RPMI8226 (cell line): ENCODE measurements at regions not wholly inside any gene's neighbourhood (a gene's known extent, or its start where the extent isn't known, plus 50 kb on each side); places are given as distances from the start of the nearest gene placed in this dataset.

Experiments
- DNase-seq: peaks from one replicate; pipeline ENCODE4 v3.0.0-alpha.2; 2015

DNA sequence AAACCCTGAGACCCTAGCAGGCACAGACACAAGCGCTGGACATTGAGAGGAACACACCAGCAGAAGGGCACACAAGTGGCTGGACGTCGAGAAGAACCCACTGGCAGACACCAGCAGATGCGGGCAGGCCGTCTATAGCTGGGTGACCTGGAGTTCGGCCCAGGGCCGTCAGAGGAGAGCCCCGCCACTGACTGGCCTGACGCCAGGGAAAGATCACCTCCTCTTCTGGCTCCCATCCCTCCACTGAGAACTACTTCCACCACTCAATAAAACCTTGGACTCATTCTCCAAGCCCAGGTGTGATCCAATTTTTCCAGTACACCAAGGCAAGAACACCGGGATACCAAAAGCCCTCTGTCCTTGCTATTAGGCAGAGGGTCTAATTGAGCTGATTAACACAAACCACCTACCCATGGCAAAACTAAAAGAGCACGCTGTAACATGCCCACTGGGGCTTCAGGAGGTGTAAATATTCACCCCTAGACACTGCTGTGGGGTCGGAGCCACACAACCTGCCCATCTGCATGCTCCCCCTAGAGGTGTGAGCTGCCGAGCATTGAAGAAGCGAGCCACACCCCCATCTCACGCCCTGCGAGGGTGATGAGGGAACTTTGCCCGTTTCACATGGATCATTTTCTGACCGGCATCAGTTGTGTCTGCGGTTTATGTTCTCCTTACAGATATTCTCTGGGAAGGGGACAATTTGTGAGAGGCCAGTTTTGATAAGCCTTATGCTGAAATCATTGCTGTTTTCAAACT lies 104.8 kb downstream of the HLX start:
- peak; percentile 15 for DNase-seq

DNA sequence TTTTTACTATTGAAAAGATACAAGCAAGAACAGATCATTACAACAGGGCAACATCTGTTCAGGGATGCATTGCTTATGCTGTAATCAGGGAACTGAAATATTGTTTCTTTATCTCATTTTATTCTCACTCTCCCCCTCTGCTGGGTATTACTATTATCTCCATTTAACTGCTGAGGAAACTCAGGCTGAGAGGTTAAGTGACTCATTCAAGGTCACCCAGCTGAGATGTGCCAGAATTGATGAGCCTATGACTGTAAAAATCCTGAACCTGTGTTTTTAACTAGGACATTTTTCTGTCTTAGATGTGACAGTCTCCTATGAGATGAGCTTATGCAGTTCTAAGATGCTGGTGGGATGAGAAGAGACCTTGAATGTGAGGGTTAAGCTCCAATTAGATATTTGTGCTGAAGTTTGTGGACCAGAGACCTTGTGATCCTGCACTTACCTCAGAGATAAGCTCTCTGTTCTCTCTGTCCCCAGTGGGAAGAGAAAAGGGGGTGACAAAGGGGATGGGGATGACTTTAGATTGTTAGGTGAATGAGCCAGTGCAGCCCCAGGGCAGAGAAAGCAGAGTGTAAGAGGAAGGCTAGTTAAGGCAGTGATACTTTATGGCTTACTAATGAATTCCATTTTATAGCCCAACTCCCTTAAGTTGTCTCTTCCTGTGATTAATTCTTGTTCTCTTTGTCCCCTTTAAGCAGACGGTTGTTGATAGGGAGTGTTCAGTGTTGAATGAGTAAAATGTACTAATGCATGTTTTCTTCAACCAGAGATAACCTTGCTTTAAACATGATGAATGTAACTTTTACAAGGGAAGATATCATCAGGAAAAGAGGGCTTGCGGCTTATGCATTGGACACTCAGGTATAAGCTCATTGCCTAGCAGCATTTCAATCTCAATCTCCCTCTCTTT lies 111.4 kb downstream of the HLX start:
- no peak for DNase-seq

DNA sequence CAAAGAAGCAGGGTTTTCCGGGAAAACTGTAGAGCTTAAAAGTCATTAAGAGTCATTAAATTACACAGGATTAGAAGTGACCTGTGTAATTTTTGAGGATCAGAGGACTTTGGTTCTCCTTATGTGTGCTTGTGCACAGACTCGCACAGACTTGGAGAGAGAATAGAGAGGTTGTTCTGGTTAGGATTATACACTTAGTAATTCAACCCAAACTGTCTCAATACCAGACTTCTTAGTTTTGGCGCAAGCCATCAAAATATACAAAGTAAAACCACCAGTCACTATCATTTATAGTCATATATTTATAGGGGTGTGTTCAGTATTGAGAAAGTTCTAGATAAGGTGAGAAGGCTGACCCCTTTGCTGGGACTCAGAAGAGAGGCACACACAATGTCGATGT lies 112.3 kb downstream of the HLX start:
- no peak for DNase-seq

DNA sequence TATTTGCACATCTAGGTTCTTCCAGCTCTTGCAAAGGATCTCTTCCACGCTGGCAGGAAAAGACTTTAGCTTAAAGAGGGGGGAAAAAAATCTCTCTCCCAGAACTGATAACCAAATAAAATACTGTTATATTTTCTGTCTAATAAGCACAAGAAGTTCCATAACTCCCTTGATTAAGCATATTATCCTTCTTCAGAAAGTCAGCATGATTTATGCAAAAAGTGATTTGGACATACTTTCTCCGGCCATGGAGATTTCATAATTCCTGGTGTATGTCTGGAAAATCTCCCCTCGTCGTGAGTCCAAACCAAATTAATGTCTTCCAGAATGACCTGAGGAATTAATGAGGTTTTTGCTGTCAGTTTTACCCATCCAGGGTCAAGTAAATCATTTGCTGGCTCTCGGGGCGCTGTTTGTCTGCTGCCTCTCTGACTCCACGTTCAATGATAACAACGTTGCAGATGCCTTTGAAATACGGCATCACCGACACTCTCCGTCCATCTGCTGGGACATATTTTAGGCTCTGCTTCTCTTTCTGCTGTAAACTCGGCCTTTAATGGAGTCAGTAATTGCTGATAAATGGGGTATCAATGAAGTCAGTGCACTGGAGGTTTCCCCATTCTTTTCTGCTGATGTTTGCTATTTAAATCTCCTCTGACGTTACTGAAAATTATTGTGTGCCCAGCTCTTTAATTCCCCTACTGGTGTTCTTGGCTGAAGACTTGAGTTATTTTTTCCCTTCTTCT lies 112.9 kb downstream of the HLX start:
- no peak for DNase-seq

DNA sequence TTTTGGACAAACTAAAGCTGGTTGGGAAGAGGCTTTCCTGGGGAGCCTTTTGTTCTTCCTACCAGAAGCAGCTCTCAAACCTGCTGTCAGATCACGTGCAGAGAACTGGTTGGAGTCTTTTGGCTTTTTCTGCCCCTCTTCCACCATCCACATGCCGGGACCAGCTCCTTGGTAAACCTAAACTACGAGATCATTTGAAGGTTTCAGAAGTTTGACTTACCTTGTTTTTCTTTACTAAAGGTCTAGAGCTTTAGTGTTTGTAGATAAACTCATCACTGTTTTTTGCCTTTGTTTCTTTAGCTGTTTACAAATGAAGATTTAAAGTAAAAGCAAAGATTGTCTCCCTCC lies 113.4 kb downstream of the HLX start:
- DNase-seq, result no peak

DNA sequence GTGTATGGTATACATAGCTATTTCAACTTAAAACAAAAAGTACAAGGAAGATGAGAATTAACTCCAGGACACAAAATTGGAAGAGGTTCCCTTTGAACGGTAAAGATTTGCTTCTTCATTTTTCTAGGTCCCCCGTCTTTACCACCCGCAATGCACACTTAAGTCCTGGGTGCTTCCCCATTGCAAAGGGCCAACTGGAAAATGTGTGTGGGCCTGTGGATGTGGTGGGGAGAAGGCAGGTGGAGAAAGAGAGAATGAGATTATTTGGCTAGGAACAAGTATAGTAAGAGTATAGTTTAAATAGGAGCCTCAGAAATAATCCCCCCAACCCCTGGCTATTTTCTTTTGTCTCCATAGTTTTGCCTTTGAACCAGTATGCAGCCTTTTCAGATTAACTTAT lies 115.4 kb downstream of the HLX start:
- DNase-seq, result no peak

DNA sequence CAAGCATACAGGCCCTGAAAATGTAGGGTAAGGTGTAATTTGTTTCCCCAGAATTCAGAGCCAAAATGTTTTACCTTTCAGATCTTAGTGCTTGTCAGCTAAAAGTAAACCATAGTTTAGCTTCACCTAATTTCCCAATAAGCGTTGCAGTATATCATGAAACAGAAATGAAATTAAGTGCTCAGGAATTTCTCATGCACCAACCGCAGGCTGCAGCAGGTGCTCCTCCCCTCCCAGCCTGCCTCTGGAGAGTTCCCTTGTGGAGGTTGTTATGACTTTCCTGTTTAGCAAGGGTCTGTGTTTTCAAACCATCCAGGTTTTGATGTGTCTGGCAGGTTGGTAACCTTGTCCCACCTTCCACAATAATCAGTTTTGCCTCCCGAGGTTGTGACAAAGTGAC lies 118.5 kb downstream of the HLX start:
- DNase-seq, result no peak

DNA sequence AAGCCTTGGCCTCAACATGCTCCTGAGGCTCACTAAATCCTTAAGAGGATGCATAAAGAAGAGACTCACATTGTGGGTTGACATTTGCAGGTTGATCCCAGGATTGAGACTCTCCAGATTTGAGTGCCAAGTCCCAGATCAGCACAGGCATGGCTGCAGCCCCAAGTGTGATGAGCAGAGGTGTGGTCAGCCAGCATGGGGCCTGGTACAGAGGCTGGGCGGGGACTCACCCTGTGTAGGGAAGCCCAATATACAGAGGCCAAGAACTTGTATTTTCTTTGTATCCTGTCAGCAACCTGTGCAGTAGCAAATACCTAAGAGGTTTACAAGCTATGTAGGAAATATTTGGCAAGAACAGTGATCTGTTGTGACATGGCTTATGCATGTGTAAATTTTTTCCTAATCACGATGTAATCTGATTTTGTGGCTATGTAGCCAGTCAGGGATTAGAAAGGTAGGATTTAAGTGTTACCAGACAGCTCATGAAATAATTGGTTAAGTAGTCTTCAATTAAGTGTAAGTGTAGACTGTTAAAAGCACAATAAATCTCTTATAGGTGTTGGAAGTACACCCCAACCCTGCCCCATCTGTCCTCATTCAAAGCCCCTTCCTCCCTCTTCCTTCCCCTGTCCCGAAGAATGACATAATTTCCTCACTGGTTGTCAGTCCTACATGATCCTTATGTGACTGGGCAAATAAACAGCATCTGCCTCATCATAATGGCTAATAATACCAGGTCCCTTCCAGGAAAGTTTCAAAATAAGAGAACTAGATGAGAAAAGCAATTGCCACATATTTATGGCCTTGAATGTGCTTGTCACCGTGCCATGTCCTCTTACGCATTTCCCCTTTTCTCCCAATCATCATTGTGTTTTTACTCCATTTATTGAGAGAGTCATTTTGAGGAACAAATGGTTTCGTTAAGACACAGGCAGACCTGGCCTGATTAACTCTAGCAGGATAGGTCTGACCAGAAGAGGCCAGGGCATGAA lies 120.9 kb downstream of the HLX start:
- DNase-seq, result no peak

DNA sequence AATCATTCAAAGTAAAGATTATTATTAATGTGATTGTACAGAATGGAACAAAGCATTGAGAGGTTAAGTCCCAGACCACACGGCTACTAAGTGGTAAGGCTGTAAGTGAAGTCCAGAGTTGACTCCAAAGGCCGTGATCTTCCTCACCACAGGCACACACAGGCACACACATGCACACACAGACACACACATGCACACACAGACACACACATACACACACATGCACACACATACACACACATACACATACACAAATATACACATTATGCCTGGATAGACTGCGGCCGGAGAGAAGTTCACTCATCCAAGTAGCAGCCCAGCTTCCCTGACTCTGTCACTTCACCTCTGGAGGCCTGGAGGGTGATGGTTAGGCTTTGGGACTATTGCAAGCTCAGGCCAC lies 121.9 kb downstream of the HLX start:
- DNase-seq, result no peak

DNA sequence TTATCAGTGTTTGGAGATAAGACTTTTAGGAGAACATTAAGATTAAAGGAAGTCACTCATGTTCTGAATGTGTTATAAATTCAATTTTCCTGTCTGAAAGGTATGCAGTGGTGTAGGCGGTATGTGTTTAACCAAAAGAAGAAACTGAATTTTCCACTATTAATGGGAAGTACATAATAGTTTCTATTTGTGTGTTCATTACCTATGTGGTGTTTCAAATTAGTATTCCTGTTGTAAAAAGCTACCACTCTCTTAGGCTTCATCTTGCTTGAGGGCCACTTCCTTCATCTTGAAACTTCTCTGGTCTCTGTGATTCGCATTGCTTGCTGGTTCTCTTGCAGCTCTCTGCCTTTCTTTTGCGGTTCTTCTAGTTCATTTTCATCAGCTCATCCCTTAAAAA lies 123.4 kb downstream of the HLX start:
- no peak for DNase-seq

DNA sequence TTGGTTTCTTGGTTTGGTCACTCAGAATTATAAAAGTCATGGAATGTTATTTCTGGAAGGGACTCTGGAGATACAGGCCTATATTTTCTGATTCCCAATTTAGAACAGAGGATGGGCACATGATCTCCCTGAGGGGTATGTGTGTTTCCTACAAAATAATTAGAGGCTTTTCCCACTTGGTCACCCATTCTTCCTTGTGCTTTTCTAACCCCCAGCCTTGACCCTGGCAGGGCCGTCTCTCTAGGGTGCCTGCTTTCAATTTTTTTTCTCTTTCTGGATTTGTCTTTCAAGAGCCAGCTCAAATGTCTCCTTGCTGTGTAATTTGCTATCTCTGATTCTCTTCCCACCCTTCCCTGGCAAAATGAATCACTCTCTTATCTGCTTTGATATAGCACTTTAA lies 131.9 kb downstream of the HLX start:
- DNase-seq, result no peak

DNA sequence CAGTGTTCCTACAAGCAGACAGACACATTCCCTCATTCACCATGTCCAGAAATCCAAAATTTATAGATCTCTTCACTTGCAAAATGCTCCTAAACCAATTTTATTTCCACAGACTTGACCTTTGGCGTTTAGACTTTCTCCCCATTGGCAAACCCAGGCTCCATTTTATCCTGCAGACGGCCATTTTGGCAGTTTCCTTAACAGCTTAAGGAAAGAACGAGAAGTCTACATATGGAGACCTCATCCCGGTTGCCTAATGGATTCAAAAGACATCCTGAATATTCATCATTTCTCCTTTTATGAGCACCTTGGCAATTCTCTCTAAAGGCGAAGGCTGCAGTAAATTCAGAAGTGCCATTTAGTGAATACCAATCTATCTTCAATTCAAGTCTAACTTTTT lies 132.9 kb downstream of the HLX start:
- DNase-seq, result no peak

DNA sequence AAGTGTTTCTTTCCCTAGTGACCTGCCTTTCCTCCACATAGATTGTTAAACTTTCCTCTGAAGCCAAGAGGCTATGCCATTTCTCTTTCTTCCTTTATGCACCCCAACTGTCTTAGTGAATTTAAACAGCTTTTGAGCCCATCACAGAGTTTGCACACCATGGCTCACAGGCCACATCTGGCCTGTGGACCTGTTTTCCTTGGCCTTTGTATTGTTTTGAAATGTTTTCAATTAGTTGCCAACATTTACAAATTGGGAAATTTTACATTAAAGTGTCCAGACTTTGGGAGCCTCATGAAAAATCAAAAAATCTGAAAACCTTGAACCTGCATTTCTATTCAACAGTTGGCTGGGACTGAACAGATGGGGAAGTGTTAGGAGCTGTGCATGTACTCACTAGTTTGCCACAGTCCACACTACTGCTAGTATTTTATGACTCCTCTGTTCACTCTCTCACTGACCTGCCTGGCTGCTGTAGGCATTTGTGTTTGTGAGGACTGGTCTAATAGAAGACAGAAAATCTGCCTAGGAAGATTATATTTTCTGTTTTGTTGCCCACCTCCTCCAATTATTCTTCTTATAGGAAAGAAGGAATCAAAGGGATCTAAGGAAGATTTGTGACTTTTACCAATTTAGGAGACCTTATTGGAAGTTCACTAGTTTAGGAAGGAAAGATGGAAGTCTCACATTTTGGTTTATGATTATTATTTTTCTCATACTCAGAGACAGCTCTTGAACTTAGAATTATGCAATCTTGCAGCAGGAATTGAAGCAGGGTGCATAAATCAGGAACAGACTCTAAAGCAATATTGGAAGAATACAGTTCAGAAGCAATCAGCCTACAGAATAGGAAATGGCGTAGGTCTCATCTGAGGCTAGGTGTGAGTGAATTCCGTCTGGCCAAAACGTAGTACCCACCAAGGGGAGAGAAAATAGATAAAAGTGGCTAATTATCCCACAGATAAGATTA lies 134.7 kb downstream of the HLX start:
- no peak for DNase-seq

DNA sequence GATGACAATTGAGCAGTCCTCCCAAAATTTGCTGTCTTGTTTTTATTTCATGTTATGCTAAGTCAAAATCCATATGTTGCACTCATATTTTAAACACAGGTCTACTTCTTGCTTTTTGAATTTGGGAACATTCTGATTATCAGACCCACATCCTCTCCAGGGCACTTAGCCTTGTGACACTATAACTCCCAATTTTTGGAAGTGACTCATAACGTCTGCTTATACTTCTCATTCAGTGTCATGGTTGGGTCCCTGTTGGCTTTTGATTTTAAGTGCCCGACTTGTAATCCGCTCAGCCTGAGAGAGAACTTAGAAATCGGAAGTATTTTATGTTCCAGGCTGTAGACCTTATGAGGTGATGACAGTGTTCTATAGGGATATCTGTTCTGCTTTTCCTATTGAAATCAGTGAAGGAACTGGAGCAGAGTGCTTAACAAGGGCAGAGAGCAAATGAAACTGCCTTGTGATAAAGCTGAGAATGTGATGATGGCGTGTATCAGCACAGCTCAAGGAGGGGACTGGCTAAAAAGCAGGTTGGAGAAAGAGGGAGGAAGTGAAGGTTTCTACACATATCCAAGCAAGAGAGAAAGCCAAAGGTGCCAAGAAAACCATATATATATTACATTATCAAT lies 136.0 kb downstream of the HLX start:
- DNase-seq, result no peak

DNA sequence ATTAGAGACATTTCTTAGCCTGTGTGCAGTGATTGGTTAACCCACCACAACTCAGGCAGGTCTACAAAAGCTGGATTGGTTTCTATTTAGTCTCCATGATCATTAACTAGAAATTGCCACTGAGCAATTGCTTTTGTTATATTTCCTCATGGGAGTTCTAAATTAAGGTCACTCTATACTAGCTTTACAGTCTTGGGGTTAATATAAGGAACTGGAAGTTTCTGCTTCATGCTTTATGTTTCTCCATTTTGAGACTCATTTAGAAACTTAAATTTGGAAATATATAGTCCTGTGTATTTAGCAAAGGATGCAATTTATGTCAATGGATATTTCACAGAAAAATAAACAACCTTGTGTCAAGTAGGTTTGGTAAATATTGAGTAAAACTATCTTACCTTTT lies 137.5 kb downstream of the HLX start:
- DNase-seq, result no peak

DNA sequence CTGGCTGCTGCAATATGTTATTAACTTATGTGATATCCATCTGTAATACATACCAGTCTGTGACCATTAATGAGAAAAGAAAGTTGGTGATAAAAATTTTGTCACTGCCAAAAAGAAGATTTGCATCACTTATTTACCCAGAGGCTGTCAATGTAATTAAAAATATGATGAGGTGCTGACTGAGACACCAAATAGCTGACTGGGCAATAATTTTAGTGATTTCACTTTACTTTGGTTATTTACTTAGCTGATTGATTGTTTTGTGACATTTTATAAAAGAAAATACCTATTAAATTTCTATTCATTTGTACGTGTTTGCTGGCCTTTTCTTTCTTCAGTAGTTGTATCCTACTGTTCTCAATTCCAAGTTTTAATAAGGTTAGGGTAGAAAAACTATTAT lies 139.2 kb downstream of the HLX start:
- DNase-seq, result no peak

DNA sequence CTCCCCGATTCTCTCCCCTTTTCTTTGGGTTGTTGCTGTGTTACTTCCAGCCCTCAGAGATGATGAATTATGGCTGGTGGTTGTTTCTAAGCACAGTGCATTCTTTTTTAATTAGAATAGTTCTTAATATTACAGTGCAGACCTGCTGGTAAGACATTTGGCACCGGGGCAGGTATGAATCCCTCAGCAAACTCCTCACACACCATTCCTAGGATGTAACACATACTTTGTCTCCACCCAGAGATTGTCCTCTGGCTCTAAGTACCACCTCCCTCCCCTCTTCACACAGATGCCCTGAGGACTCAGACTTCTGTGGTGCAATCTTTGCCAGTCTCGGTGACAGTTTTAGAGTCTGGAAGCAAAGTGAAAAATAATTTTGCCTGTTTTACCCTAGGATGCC lies 143.1 kb downstream of the HLX start:
- DNase-seq, result no peak

DNA sequence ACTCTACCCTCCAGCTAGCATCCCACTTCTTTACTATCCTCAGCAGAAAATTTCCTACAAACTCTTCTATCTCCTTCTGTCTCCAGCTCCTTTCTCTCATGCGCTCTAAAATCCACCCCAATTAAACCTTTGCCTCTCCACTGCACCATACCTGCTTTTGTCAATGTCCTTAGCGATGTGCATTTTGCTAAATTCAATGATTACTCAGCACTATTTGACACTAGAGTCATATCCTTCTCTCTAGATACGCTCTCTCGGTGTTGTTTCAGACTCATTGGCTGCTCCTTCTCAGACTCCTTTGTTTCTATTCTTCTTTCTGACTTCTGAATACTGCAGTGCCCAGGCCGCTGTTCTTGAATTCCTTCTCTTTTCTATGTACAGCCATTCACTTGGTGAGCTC lies 144.2 kb downstream of the HLX start:
- DNase-seq, result no peak

DNA sequence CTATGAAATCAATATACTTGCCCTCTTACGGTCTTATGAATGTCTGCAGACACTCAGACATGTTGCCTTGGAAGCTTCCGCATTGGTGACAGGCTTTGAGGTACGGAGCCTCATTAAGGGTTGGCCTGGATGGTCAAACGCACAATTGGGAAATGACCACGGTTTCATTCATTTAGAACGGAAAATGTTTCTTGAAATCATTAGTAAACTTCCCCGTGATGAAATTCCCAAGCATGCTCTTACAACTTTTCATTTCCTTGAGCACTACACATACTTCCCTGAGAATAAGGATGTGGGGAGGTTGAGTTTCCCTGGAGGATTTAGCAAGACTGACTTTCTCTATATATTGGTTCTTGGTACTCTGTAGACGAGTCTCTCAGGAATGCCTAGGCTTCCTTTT lies 146.3 kb downstream of the HLX start:
- DNase-seq, result no peak

DNA sequence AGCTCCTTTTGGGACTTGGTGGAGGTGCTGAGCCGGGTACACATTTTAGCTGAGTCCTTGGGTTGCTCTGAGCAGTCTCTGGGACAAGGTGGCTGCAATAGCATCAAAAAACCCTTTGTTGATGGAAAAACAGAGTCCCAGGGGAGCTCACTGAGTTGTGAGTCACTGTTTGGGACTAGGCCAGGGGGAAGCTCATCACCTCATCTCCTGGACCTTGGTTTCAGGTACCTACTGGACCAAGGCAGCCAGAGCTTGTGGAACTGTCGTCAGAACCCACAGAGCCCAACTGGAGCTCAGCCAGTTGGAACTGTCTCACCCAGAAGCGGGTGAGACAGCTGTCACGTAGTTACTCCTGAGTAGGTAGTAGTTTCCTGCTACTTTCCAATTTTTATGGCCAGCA lies 146.7 kb downstream of the HLX start:
- no peak for DNase-seq
